Gastrocnemius medialis (tissue), 4 donors: ENCODE measurements at regions not wholly inside any gene's neighbourhood (a gene's known extent, or its start where the extent isn't known, plus 50 kb on each side); places are given as distances from the start of the nearest gene placed in this dataset.

Experiments
- ATAC-seq, 2 donors: fragments of 150-250 bp; one replicate each; pipeline ENCODE4 v1.9.1; 2016
- DNase-seq, 2 donors: peaks; one replicate each; pipeline ENCODE4 v3.0.0-alpha.2; 2019
- H3K27ac ChIP-seq, 4 donors: fragments of 200-600 bp; sonication (generic); 1 replicate in 1 of 4; 2 replicates in 3 of 4; pipeline ENCODE4 v1.5.1; 2016 to 2018; ENCODE audit warnings: mild to moderate bottlenecking in 2 of 4, moderate library complexity in 1 of 4
- H3K27me3 ChIP-seq, 3 donors: fragments of 200-600 bp; sonication (generic) in 2 of 3; 1 replicate in 1 of 3; 2 replicates in 2 of 3; pipeline versions ENCODE4 v1.5.1 to v1.6.0; 2016 to 2019; ENCODE audit warnings: mild to moderate bottlenecking in 1 of 3, moderate library complexity in 1 of 3
- H3K36me3 ChIP-seq, 2 donors: fragments of 200-600 bp; sonication (generic) in 1 of 2; one replicate each; pipeline ENCODE4 v1.5.1; 2017 to 2018
- H3K4me1 ChIP-seq, 2 donors: fragments of 200-600 bp; sonication (generic) in 1 of 2; one replicate each; pipeline ENCODE4 v1.5.1; 2016 to 2017; ENCODE audit warnings: mild to moderate bottlenecking in 2 of 2
- H3K4me3 ChIP-seq, 4 donors: fragments of 200-600 bp; sonication (generic) in 3 of 4; 1 replicate in 1 of 4; 2 replicates in 3 of 4; pipeline ENCODE4 v1.5.1; 2016 to 2019; ENCODE audit warnings: mild to moderate bottlenecking in 2 of 4
- H3K9me3 ChIP-seq, 3 donors: fragments of 200-600 bp; sonication (generic) in 2 of 3; 1 replicate in 1 of 3; 2 replicates in 2 of 3; pipeline ENCODE4 v1.5.1; 2016 to 2019
- CTCF ChIP-seq, 5 experiments: fragments of 450-650 bp in 3 of 5; fragments of 200-600 bp in 2 of 5; sonication (generic) in 2 of 5; IDR thresholded peaks in 4 of 5; conservative IDR thresholded peaks in 1 of 5; 1 replicate in 4 of 5; 2 replicates in 1 of 5; pipeline ENCODE4 v1.5.1; 2016 to 2019; ENCODE audit warnings: antibody characterized with exemption in 5 of 5, mild to moderate bottlenecking in 3 of 5, moderate library complexity in 3 of 5
- POLR2A ChIP-seq, 2 donors: fragments of 450-650 bp; IDR thresholded peaks; one replicate each; pipeline ENCODE4 v1.6.1; 2017; ENCODE audit warnings: antibody characterized with exemption in 2 of 2, mild to moderate bottlenecking in 2 of 2, moderate library complexity in 2 of 2
- in situ Hi-C, 4 donors: fragments of 200-750 bp; cut with MboI; loops; one replicate each; pipeline versions ENCODE4 v1.15.0 to v1.8.0; 2017; ENCODE audit warnings: low sequenced_read_pairs in 4 of 4
- intact Hi-C: fragments of 100-400 bp; cut with DNase I; formaldehyde crosslinking; loops from one replicate; pipeline ENCODE4 v1.15.1; 2023; ENCODE audit warnings: low total_unique reads

GRCh38 chr1:172723251-172723650 is 64.3 kb downstream of the FASLG start:
- DNase-seq (no peak), ATAC-seq (no peak)
- Histone ChIP-seq H3K36me3 (no peaks in the 10 kb centered on the region), H3K9me3 (no peaks in the 10 kb centered on the region), H3K27ac (no peak overlapping the region), H3K4me3 (no peak overlapping the region), H3K27me3 (no peaks in the 10 kb centered on the region), H3K4me1 (no peaks in the 10 kb centered on the region)
- TF ChIP-seq CTCF (IDR thresholded peaks at IDR 0.05 in 4 of 5, conservative IDR thresholded peaks at IDR 0.05 in 1 of 5): no peak
- TF ChIP-seq POLR2A (IDR thresholded peaks at IDR 0.05): no peak
- in situ Hi-C loops: loop anchor here in 1 of 4 donors (25.0 kb wide), 1 partner anchor 261 kb away; no protein-coding TSS in a partner anchor
- intact Hi-C loops: no loop called here

GRCh38 chr1:172724232-172724631 is 65.3 kb downstream of the FASLG start:
- no peaks in the 10 kb centered on the region for H3K27me3 ChIP-seq
- H3K4me1 ChIP-seq: no peaks in the 10 kb centered on the region
- TF ChIP-seq POLR2A (IDR thresholded peaks at IDR 0.05) (no peak), CTCF (IDR thresholded peaks at IDR 0.05 in 4 of 5, conservative IDR thresholded peaks at IDR 0.05 in 1 of 5) (no peak)
- in situ Hi-C loops: loop anchor here in 1 of 4 donors (25.0 kb wide), 1 partner anchor 262 kb away; no protein-coding TSS in a partner anchor
- ATAC-seq: no peak
- no peak overlapping the region for H3K27ac ChIP-seq
- no peak overlapping the region for H3K4me3 ChIP-seq
- DNase-seq: no peak
- no peaks in the 10 kb centered on the region for H3K36me3 ChIP-seq
- no peaks in the 10 kb centered on the region for H3K9me3 ChIP-seq
- intact Hi-C loops: no loop called here

GRCh38 chr1:172724765-172725613 is 66.1 kb downstream of the FASLG start:
- no peaks in the 10 kb centered on the region for H3K36me3 ChIP-seq
- no peaks in the 10 kb centered on the region for H3K27me3 ChIP-seq
- no peak for ATAC-seq
- DNase-seq: no peak
- no peak overlapping the region for H3K27ac ChIP-seq
- in situ Hi-C loops (loop anchor here in 3 of 4 donors (25.0 kb wide), 5 partner anchors 263 to 1112 kb away; partner anchors contain the start of genes CENPL (in 1 of the 3), DARS2 (in 1 of the 3) and TNFSF4 (in 1 of the 3)), intact Hi-C loops (no loop called here)
- no peak overlapping the region for H3K4me3 ChIP-seq
- H3K4me1 ChIP-seq: no peaks in the 10 kb centered on the region
- no peaks in the 10 kb centered on the region for H3K9me3 ChIP-seq
- TF ChIP-seq POLR2A (IDR thresholded peaks at IDR 0.05): no peak
- TF ChIP-seq CTCF (IDR thresholded peaks at IDR 0.05 in 4 of 5, conservative IDR thresholded peaks at IDR 0.05 in 1 of 5): no peak

- Histone ChIP-seq H3K27me3 (no peaks in the 10 kb centered on the region), H3K9me3 (no peaks in the 10 kb centered on the region), H3K4me3 (no peak overlapping the region), H3K27ac (no peak overlapping the region), H3K4me1 (no peaks in the 10 kb centered on the region), H3K36me3 (no peaks in the 10 kb centered on the region)
- no peak for TF ChIP-seq CTCF (IDR thresholded peaks at IDR 0.05 in 4 of 5, conservative IDR thresholded peaks at IDR 0.05 in 1 of 5)
- no peak for TF ChIP-seq POLR2A (IDR thresholded peaks at IDR 0.05)
- DNase-seq (no peak), ATAC-seq (no peak)
- in situ Hi-C loops (loop anchor here in 3 of 4 donors (25.0 kb wide), 4 partner anchors 486 to 1111 kb away; partner anchors contain the start of genes CENPL (in 1 of the 3), DARS2 (in 1 of the 3) and TNFSF4 (in 1 of the 3)), intact Hi-C loops (no loop called here)
These were observed 67.8 kb downstream of the FASLG start for GRCh38 chr1:172726740-172727139.
